Ovary (tissue), 3 donors: ENCODE measurements at regions not wholly inside any gene's neighbourhood (a gene's known extent, or its start where the extent isn't known, plus 50 kb on each side); places are given as distances from the start of the nearest gene placed in this dataset.

Experiments
- CTCF ChIP-seq, 3 donors: fragments of 450-650 bp in 2 of 3; fragments of 200-600 bp in 1 of 3; IDR thresholded peaks; one replicate each; pipeline versions ENCODE4 v1.5.1 to v1.8.0; 2016 to 2022; ENCODE audit warnings: antibody characterized with exemption in 3 of 3, mild to moderate bottlenecking in 1 of 3
- EP300 ChIP-seq: sonication (generic); formaldehyde crosslinking; IDR thresholded peaks from one replicate; pipeline ENCODE4 v1.6.1; 2017; ENCODE audit warnings: antibody characterized with exemption
- POLR2A ChIP-seq: fragments of 450-650 bp; IDR thresholded peaks from one replicate; pipeline ENCODE4 v1.6.1; 2017; ENCODE audit warnings: antibody characterized with exemption, mild to moderate bottlenecking, moderate library complexity
- donor health status: DM: no; HTN: no; CAD: no.

- TF ChIP-seq CTCF (IDR thresholded peaks at IDR 0.05) (no peak), POLR2A (no peak), EP300 (no peak)
These were observed 134.7 kb downstream of the GADD45G start for GRCh38 chr9:89739511-89739910.
